Activated T-cell treated with anti-CD3 and anti-CD28 coated beads for 4 hours (primary cell): ENCODE measurements at regions not wholly inside any gene's neighbourhood (a gene's known extent, or its start where the extent isn't known, plus 50 kb on each side); places are given as distances from the start of the nearest gene placed in this dataset.

ENCODE experiments used
- DNase-seq: peaks from one replicate; pipeline ENCODE4 v3.0.0-alpha.2; 2020

DNA sequence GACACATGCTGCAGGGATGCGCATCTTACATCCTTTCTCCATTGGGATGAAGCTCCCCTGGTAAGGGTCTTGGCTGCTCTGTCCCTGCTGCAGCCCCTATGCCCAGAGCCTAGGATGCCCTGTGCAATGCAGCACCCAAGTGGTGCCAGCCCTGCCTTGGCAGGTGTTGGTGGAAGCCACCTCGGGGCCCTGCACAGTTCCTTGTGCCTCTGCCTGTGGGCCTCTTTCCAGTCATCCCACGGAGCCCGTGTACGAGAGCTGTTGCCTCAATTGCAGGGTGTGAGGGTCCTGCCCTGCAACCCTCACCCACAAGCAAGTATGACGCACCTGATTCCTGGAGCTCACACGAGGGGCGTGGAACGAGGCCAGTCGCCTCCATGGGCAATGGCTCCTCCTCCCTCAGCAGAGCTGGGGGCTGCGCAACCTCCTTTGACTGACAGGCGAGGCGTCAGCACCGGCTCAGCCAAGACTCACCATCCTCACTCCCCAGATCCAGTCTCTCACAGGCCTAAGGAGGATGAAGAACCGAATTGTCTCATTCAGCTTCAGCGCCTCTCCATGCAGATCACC is 719.6 kb downstream of the BRD1 start:
- no peak for DNase-seq

DNA sequence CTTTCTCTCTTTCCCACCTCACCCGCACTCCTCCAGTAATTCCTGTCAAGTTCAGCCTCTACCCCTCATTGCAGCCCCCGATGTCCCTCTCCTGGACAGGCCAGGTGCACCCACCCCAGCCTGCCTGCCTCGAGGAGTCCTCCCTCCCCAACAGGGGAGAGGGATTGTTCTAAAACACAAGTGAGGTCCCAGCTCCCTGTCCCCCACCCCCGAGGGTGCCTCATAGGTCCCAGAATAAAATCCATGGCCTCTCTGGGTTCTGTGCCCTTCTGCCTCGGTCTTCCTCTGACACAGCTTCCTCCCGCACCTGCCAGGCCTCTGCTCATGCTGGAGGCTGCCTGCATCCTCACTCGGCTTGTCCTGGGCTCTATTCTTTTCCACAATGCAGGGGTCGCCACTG is 720.1 kb downstream of the BRD1 start:
- no peak for DNase-seq

DNA sequence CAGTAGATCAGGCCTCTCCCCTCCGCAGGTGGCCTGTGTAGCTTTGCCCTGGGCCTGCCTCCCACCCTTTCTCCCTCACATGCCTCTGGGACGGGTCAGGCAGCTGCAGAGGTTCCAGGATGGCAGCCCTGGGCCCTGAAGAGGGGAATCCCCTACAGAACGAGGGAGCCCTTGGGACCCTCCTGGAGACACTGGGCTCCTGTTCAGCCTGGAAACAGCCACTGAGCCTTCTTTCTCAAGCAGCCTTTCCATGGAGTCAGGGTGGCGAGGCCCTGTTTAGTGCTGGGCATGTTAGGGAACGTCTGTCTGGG is 720.9 kb downstream of the BRD1 start:
- no peak for DNase-seq

DNA sequence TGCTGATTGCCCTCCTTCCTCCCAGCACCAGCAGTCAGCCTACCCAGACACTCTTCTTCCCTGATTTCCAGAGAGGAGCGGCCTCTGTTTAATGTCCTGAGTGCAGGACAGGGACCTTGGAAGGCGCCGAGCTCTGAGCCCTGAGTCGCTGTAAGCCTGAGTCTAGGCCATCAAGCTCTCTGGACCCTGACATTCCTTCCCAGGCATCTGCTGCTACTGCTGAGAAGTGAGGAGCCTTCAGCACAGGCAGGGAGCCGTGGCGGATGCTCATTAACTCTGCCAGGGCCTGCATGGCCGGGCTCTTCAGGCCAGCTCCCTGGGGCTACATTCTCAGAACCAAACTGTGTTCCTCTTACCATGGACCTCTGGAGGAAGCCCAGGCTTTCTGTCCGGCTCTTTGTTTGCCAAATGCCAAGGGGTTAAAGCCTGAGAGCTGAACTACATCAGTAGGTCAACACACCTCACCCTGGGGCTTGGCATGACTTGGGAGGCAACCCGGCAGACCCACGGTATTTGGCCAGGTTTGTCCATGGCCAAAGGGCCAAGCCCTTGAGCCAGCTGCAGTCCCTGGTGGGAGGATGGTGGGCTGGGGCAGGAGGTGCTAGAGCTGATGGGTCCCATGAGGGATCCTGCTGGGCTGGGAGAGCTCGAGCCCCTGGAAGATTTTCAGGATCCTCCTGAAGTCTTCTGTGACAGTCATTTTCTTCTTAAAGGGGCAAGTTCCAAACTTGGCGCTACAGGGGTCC is 721.4 kb downstream of the BRD1 start:
- no peak for DNase-seq

DNA sequence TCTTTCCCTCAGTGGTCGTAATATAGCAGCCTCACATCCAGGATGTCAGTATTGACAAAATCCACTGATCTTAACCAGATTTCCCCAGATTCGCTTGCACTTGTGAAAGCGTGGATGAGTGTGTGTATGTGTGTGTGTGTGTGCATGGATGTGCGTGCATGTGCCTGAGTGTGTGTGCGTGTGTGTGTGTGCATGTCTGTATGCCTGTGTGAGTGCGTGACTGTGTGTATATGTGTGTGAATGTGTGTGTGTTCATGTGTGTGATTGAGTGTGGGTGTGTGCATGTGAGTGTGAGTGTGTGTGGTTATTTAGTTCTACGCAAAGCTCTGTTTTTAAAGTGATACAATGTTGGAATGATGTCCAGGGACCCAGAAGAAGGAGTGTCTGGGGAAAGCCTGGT is 723.2 kb downstream of the BRD1 start:
- DNase-seq = no peak

DNA sequence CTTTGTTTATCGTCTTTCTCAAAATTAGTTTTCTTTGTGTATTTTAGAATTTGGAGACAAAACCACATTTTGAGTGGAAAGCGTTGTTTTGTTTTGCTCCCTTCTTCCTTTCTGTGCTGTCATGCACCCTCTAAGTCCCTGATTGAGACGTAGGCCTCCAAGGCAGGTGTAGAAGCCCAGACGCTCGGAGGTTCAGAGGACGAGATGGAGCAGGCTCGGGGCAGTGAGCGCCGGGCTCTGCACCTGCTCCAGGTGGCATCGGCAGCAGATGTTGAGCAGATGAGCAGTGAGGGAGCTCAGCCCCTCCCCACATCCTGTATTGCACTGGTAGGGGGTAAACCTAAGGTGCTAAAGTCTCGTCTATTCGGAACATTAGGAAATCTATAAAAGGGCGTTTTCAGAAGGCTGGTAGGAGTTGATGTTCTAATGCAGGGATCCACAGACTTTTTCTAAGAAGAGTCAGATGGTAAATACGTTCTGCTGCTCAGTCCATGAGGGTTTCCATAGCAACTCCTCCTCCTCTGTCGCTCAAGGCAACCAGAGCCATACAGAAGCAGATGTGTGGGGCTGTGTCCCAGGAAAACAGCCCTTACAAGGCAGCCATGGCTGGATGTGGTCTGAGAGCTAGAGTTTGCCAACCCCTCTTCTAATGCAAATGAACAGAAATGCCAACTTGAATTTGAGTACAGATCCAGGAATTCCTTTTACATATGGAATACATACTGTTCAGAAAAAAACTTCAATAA is 724.2 kb downstream of the BRD1 start:
- no peak for DNase-seq

DNA sequence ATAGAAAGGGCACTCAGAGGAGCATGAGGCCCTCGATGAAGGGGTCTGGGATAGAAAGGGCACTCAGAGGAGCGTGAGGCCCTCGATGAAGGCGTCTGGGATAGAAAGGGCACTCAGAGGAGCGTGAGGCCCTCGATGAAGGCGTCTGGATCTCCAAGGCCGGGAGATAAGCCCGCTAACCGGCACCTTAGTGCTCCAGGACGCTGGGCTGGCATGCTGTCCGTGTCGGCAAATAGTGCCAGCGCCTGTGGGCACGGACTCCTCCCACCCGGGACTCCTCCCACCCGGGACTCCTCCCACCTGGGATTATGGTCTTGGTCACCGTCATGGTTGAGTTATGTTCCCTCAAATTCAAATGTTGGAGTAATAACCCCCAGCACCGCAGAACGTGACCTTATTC is 725.3 kb downstream of the BRD1 start:
- no peak for DNase-seq

DNA sequence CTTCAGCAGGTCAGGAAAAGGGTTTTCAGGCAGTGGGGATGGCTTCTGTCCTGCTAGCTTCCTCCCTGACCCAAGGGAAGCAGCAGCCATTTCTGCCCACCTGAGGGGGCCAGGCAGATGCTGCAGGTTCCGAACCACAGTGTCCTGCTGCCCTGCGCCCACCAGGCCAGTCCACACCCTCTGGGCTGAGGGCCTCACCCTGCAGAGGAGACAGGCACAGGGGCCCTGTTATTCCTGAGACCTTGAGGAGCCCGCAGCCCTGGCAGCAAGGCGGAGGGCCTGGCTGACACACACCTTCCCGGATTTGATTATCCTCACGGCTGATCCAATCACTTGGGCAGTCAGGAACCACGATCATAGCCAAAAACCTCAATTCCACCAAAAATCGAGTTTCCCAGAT is 725.8 kb downstream of the BRD1 start:
- DNase-seq = no peak

DNA sequence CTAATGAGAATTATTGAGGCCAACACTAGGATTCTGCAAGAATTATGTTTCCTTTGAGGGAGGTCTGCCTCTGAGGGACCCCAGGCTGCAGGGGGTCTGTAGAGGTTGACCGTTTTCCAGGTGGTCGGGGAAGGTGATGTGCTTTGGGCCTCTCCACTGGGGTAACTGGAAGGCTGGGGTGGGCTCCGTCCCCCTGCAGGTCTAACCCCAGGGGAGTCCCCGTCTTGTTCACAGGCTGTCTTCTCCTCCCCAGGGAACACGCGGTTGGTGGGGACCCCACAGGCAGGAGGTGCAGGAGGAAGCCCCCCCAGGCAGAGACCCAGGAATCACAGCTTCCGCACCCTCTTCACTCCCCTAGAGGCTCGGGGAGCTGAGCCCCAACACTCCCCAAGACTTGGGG is 726.4 kb downstream of the BRD1 start:
- no peak for DNase-seq

DNA sequence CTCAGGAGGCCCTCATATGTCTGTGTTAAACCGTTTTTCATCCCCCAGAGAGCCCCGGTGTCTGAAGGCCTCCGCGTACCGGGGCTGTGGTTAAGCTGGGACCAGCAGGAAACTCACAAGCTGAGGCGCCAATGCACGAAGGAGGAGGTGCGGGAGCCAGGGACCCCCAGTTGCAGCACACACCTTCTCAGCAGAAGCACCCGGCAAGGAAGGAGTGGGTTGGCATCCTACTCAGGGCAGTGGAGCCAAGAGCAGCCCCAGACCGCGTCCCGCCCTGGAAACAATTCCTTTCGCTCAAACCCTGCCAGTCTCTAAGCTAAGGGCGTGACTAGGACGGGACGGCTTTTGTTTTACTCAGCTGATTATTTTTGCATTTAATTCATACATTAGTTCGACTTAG is 726.9 kb downstream of the BRD1 start:
- DNase-seq = no peak

DNA sequence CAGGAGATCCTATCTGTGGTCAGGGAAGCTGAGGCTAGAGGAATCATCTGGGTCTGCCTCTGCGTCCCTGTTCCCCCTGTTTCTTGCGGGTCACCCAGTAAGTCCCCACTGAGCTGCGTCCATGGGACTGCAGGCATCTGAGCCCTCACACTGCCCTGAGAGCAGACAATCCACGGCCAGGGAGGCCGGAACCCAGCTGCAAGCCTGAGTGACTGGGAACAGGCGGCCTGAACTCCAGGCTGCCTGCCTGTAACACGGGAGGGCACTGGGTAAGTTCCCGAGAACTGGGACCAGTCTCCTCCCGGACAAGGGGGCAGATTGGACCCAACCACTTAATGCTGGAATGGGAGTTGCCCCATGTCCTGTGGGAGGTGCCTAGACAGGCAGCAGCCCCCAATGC is 727.4 kb downstream of the BRD1 start:
- DNase-seq = no peak

DNA sequence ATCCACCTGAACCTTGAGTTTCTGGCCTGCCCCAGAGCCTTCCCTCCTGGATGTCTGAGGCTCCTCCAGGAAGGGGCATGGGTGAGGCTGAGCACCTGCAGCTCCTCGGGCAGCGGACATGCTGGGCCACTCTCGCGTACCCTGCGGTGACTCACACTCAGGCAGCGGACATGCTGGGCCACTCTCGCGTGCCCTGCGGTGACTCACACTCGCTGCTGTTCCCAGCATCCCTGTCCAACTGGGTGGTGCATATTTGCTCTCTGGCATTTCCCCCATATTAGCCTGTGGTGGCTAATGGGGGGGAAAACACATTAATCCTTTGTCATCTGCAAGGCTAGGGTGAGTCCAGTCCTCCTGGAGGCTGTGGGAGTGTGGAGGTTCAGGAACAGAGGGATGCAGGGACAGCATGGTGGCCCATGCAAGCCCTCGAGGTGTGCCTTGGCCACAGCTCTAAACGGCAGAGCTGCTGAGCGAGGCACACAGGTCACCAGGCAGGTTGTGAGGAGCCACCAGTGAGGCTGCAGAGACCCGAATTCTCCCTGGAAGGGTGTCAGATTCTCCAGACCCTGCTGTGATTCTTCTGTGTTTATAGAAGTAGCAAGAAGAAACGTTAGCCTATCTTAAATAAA is 728.1 kb downstream of the BRD1 start:
- DNase-seq = no peak

DNA sequence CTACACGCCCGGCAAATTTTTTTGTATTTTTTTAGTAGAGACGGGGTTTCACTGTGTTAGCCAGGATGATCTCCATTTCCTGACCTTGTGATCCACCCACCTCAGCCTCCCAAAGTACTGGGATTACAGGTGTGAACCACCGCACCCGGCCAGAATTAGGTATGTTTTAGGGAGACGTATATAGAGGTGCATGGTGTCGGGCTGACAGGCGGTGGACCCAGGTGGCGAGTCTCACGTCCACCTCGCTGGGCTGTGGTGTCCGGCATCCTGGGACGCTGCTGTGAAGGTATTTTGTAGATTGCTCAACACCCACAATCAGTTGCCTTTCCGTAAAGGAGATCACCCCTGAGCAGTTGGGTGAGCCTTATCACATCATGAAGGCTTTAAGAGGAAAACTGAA is 728.6 kb downstream of the BRD1 start:
- DNase-seq = no peak

DNA sequence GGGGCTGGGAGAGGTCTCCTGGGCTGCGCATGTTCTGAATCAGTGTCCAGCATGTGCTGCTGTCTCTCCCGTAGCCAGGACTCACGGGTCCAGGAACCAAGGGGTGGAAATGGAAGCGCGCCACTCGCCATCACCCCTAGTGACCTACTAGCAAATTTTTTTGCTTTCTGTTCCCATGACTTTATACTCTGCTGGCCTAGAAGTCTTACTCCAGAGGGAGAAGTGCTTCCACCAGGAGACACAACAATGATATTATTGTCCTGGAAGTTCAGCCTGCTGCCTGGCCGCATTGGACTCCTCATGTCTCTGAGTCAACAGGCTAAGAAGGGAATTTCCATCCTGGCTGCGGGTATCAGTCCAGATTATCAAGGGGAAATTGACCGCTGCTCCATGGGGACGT is 729.7 kb downstream of the BRD1 start:
- no peak for DNase-seq

DNA sequence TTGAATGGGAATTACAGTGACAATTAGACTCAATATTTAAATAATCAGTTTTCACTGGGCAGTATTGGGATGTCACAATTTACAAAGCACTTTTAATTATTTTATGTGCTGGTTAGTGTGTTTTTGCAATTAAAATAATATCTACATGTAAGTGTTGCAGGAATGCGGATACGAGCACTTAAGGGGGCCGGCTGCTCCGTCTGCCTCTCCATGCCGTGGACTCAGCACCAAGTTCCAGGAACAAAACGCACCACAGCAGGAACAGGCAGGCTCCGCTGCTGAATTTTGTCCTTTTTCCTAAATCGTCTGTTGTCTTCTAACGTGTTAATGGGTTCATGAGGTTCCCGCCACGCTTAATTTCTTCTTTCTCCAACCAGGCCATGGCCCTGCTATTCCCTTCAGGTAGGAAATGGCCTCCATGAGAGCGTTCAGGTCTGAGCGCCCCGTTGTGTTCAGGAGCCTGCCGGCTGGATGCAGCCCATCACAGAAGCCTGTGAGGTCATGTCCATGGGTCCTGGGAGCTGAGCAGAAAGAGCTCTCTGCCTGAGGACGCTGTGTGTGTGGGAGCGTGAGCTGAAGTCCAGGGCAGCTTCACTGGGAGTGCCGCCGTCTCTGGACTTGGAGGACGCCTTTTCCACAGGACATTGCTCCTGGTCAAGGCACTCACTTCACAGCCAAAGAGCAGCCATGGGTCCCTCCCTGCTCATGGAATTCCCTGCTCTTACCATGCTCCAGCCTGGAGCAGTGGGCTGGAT is 730.3 kb downstream of the BRD1 start:
- no peak for DNase-seq

DNA sequence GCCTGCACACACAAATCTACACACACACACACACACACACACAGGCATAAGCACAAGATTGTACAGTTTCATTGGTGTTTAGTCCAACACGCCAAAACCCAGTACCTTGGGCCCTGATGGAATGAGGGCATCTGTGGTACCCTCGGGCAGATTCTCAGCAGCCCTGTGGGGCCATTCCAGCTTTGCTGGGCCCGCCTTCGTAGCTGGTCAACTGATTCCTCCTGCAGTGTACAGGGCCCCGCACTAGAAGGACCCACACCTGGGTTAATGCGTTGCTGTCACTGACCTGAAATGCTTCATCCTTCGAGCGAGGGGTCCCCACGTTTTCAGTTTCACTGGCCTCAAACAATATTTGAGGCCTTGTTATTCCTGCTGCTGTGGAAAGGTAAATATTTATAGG is 731.2 kb downstream of the BRD1 start:
- DNase-seq = no peak

DNA sequence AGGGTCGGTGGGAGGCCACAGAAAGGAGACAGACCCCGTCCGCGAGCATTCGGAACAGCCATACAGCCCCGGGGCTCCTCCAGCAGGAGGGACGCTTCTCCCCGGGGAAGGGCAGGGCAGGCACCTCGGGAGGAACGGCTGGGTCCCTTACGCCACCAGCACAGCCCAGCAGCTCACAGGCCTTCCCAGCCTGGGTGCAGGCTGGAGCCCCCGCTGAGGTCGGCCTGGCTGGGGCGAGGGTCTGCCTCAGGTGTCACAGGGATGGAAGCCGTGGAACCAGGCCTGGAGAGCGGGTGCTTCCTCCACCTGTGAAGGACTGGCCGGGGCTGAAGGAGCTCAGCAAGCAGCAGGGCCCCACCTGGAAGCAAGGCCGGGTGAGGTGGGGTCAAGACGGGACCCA is 732.3 kb downstream of the BRD1 start:
- DNase-seq = no peak

DNA sequence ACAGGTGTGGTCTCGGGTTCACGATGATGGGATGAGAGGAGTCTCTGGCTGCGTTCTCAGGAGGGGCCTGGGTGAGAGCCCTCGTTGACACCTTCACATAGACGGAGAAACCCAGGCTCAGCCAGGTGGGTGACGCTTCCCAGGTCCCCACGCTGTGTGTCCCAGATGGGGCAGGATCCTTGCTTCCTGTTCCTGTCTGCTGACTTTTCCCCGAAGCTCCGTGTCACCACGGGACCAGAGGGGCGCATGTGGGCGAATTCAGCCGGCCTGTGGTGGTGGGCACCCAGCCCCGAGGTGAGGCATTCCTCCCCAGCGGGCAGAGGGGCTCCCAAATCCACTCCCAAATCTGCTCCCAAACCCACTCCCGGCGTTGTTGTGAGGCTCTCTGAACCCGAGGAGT is 732.8 kb downstream of the BRD1 start:
- no peak for DNase-seq

DNA sequence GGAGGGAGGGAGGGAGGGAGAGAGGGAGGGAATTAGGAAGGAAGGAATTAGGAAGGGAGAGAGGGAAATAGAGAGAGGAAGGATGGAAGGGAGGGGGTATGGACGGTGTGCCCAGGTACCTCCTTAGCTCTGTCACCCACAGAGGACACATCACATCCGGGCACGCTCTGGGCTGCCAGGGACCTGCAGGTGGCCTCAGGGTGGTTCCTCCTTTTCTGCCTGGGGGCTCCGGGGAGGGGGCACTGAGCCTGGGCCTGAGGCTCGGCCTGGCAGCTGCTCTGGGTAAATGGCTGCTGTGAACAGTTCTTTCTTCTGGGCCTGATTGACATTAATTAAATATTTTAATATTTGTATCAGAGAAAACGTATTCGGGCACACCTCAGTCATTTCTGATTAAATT is 733.5 kb downstream of the BRD1 start:
- DNase-seq = no peak

DNA sequence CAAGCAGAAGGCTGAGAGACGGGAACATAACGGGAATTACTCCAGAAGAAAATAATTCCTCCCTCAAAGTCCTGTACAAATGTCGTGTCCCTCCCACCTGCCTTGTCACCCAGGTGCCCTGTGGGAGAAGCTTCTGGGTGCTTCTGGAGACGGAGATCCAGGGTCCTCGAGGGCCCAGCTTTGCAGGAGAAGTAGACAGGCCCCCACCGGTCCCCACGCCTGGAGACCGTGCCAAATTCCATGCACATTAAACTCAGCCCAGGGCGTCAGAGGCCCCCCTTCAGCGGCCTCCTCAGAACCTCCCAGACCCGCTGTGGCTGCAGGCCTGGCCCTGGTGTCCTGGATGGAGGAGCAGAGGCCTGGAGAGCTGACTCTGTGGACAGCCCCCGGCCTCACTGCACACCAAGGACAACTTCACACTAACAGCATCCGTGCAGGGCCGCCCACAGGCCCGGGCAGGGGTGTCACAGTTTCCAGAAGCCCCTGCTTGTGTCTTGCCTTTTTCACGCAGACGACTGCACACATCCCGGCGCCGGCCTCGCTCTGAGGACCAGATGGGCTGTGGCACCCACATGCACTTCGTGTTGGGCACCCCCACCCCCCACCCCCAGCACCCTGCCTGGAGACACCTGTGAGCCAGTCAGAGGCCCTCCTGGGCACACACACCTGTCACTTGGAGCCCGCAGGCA is 734.3 kb downstream of the BRD1 start:
- no peak for DNase-seq

DNA sequence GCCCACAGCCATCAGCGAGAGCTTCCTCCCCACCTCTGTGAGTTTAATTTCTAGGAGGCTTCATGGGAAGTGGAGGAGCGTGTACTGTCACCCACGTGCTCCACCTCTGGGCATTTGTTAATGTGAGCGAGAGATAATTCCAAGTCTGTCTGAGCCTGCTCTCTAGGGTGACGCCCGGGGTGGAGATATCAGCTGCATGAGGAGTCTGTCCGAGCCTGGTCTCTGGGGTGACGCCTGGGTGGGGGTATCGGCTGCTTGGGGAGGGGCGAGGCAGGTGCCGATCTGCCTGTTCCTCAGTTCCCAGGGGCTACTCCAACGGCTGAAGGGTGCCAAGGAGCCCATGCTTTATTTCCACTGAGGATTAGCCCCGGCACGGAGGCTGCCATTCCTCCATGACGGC is 735.0 kb downstream of the BRD1 start:
- no peak for DNase-seq

DNA sequence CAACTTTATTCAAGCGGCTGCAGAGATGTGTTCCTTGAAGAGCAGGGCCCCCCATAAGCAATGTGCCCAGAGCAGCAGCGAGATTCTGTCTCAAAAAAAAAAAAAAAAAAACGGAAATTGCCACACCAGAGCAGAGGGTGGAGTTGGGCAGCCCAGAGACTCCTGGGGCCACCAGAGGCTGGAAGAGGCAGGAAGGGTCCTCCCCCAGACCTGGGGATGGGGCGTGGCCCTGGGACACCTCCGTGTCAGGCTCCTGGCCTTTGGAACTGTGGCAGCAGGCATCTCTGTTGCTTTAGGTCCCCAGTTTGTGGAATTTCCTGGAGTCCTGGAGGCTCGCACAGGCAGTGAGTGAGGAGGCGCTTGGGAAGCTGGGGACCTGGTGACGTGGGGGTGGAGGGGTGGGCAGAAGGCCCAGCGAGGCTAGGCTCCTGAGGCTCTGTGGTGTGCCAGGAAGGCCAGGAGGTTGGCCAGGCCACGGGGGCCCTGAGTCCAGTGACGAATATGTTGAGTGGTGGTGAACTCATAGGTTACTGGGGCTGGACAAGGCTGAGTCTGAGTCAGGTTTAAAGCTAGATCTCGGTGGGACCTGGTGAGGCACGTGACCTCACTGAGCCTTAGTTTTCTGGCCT is 735.6 kb downstream of the BRD1 start:
- DNase-seq = no peak
